Pancreas (tissue), 10 donors: ENCODE measurements at regions not wholly inside any gene's neighbourhood (a gene's known extent, or its start where the extent isn't known, plus 50 kb on each side); places are given as distances from the start of the nearest gene placed in this dataset.
A peak's percentile ranks its signal among the peaks of the same experiment; 100 is the strongest.

Source experiments
- ATAC-seq, 4 donors: fragments of 200-7000 bp; cut with Tn5 transposase; one replicate each; pipeline versions ENCODE4 v1.8.0 to v1.9.1; 2020; ENCODE audit warnings: mild to moderate bottlenecking in 4 of 4, moderate library complexity in 4 of 4
- DNase-seq, 6 donors: peaks; one replicate each; pipeline ENCODE4 v3.0.0-alpha.2; 2020
- FAIRE-seq: peaks from 2 replicates; lab custom pipeline; 2012; peaks lifted over from hg19 to GRCh38; lab: Jason Lieb, UNC
- H3K27ac ChIP-seq, 4 donors: fragments of 200-600 bp; sonication (generic); 1 replicate in 3 of 4; 2 replicates in 1 of 4; pipeline versions ENCODE4 v1.5.0 to v1.8.0; 2020
- H3K27me3 ChIP-seq, 4 donors: fragments of 200-600 bp; one replicate each; pipeline ENCODE4 v1.8.0; 2021
- H3K36me3 ChIP-seq, 3 donors: fragments of 200-600 bp; sonication (generic) in 1 of 3; one replicate each; pipeline versions ENCODE4 v1.5.0 to v1.8.0; 2020 to 2021
- H3K4me1 ChIP-seq, 3 donors: fragments of 200-600 bp; one replicate each; pipeline ENCODE4 v1.8.0; 2021
- H3K4me3 ChIP-seq, 4 donors: fragments of 200-600 bp; sonication (generic) in 2 of 4; one replicate each; pipeline versions ENCODE4 v1.5.0 to v1.8.0; 2020 to 2021
- H3K9me3 ChIP-seq, 4 donors: fragments of 200-600 bp; one replicate each; pipeline ENCODE4 v1.8.0; 2021
- CTCF ChIP-seq, 4 donors: fragments of 200-600 bp; sonication (generic) in 3 of 4; IDR thresholded peaks; one replicate each; pipeline versions ENCODE4 v1.5.0 to v1.8.0; 2021; ENCODE audit warnings: antibody characterized with exemption in 4 of 4
- WGBS, 2 donors: extraction: QIAGEN DNeasy Blood & Tissue Kit; methylation state at CpG; one replicate each; pipeline ENCODE4 v1.1.7; 2013; 5-methylcytosine and 5-hydroxymethylcytosine counted together
- intact Hi-C, 3 donors: fragments of 100-400 bp; cut with DNase I; formaldehyde crosslinking; loops; one replicate each; pipeline versions ENCODE4 v1.11.1 to v1.14.2; 2022
- donor health status: healthy with polysubstance abuse.
- donor health status: DM: no; HTN: no; CAD: no; lungs with moderate emphysema.
- donor health status: DM: no; HTN: no; CAD: no.
- donor health status: control.
- donor health status: control.
- donor health status: Bipolar disorder and iron deficiency.
- donor health status: DM: yes; HTN: yes; CAD: no.
- donor health status: DM: no; HTN: no; CAD: no.
- donor health status: DM: no; HTN: no; CAD: no.
- donor health status: DM: yes; HTN: yes; CAD: no.

- Histone ChIP-seq H3K4me1 (no peaks in the 10 kb centered on the region), H3K27me3 (no peaks in the 10 kb centered on the region), H3K27ac (no peak overlapping the region), H3K9me3 (no peaks in the 10 kb centered on the region), H3K4me3 (no peak overlapping the region), H3K36me3 (no peaks in the 10 kb centered on the region)
- 79 to 84% methylated on average over 16 of the region's 16 CpGs for WGBS, 2 donors
- intact Hi-C loops = loop anchor here in 2 of 3 donors (5.0 kb wide), 2 partner anchors 78 to 83 kb away; no protein-coding TSS in a partner anchor
- no peak for TF ChIP-seq CTCF (IDR thresholded peaks at IDR 0.05)
- DNase-seq (no peak), FAIRE-seq (no peak), ATAC-seq (no peak)
Observed at GRCh38 chr14:95444132-95445129, 72.0 kb downstream of the SYNE3 start.

GRCh38 chr14:95442633-95443021 lies 73.8 kb downstream of the SYNE3 start:
- Histone ChIP-seq H3K27ac (no peak overlapping the region), H3K9me3 (no peaks in the 10 kb centered on the region), H3K4me3 (no peak overlapping the region), H3K36me3 (no peaks in the 10 kb centered on the region), H3K4me1 (no peaks in the 10 kb centered on the region), H3K27me3 (no peaks in the 10 kb centered on the region)
- 29 to 39% methylated on average over 5 of the region's 5 CpGs for WGBS, 2 donors
- TF ChIP-seq CTCF (IDR thresholded peaks at IDR 0.05) = peak; percentile 59 to 87 (median 81)
- DNase-seq = peak in 5 of 6 donors; percentile 55 to 87 (median 77)
- intact Hi-C loops = loop anchor here in 1 of 3 donors (5.0 kb wide), 1 partner anchor 85 kb away; no protein-coding TSS in a partner anchor
- no peak for FAIRE-seq
- peak; percentile 89 to 99 (median 97) for ATAC-seq

- no peaks in the 10 kb centered on the region for H3K4me1 ChIP-seq
Observed at GRCh38 chr14:95442016-95442632, 74.3 kb downstream of the SYNE3 start.

GRCh38 chr14:95440951-95441350 lies 75.5 kb downstream of the SYNE3 start:
- intact Hi-C loops = loop anchor here in 1 of 3 donors (5.0 kb wide), 1 partner anchor 86 kb away; no protein-coding TSS in a partner anchor
- no peak for DNase-seq
- Histone ChIP-seq H3K27ac (no peak overlapping the region), H3K27me3 (no peaks in the 10 kb centered on the region), H3K4me3 (no peak overlapping the region), H3K4me1 (no peaks in the 10 kb centered on the region), H3K9me3 (no peaks in the 10 kb centered on the region), H3K36me3 (no peaks in the 10 kb centered on the region)
- ATAC-seq = no peak
- 70 to 85% methylated on average over 2 of the region's 2 CpGs for WGBS, 2 donors
- FAIRE-seq = no peak
- no peak for TF ChIP-seq CTCF (IDR thresholded peaks at IDR 0.05)

More at GRCh38 chr14:95442016-95442632, 74.3 kb downstream of the SYNE3 start:
- ATAC-seq (no peak), DNase-seq (no peak), FAIRE-seq (no peak)
- Histone ChIP-seq H3K36me3 (no peaks in the 10 kb centered on the region), H3K27ac (no peak overlapping the region), H3K4me3 (no peak overlapping the region), H3K9me3 (no peaks in the 10 kb centered on the region), H3K27me3 (no peaks in the 10 kb centered on the region)
- no peak for TF ChIP-seq CTCF (IDR thresholded peaks at IDR 0.05)
- intact Hi-C loops = loop anchor here in 1 of 3 donors (5.0 kb wide), 1 partner anchor 85 kb away; no protein-coding TSS in a partner anchor
- WGBS, 2 donors = 43 to 63% methylated on average over 6 of the region's 6 CpGs
